RPMI7951 (cell line): ENCODE measurements at regions not wholly inside any gene's neighbourhood (a gene's known extent, or its start where the extent isn't known, plus 50 kb on each side); places are given as distances from the start of the nearest gene placed in this dataset.

ENCODE experiments used
- DNase-seq: peaks from one replicate; pipeline ENCODE4 v3.0.0-alpha.2; 2012; ENCODE audit warnings: low read depth

DNA sequence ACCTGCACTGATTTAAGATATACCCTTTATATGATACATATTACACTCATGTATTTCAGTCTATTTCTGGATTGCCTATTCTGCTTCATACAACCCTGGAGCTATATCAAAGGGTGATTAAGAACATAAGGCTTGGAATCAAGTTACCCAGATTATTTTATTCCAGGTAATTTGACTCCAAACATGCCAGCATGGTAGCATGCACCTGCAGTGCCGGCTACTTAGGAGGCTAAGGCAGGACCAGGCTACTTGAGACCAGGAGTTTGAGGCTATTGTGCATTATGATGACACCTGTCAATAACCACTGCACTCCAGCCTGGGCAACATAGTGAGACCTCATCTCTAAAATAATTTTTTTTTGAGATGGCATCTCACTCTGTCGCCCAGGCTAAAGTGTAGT, 50.4 kb upstream of the NEO1 start:
- DNase-seq = no peak

DNA sequence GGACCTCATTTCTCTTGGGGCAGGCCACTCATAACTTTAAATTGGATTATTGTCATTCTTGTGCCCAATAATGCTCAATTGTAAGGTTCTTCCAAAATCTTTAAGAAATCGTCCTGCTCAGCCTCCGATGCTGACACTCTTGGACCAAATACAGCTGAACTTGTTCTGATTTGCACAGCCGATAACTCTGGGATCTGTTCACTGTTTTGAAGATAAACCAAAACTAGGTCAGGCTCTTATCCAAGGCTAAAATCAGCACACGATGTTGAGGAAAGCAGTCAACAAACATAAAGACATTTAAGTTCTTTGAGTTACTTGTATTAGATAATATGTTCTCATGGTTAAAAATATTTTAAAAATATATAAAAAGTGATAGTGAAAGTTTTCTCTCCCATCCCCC, 52.0 kb upstream of the NEO1 start:
- no peak for DNase-seq

DNA sequence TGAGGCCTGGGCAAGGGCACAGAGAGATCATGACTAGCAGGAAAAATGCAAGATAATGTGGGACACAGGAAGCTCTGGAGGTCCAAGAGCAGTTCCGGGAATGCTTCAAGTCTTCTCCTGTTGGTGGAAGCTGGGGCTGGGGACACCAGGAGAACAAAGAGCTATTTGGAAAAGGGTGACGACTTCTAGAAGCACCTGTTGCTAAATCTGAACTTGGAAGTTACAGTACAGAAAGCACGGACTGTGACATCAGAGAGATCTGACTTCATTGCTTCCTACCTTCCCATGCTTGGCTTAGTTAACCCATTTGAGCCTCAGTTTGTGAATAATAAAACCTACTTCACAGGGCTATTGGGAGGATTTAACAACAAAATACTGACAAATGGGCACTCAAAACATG, 52.7 kb upstream of the NEO1 start:
- DNase-seq = no peak

DNA sequence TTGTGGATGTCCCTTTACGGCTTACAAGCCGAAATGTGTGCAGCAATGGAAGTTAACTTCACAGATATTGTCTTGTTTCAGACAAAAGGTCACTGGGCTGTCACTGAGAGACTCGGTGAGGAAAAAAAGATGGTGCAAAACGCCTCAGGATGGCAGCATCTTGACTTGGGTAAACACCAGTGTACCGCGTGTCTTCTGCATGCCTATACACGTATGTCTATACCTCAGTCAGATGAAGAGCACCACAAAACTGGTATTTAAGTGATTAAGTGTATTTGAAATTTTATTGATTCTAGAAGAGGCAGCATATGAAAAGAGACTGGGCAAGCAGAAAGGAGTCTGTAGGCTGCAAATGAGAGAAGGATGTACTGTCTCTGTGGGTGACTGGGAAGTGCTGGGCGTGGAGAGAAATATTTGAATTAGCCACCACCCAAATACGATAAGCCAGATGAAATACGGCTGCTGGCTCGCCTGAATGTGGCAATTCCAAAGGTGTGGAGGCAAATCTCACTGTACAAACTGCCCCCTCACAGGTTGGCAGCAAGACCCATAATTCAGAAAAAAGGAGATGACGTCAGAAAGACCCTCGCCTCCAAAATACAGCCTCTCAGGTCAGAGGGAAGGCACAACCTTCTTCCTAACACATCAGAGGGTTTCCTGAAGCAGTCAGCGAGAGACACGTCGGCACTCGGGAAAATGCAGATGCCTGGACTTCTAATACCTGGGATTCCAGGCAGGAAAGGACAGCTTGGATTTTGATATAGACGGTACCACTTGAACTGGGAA, 53.4 kb upstream of the NEO1 start:
- no peak for DNase-seq

DNA sequence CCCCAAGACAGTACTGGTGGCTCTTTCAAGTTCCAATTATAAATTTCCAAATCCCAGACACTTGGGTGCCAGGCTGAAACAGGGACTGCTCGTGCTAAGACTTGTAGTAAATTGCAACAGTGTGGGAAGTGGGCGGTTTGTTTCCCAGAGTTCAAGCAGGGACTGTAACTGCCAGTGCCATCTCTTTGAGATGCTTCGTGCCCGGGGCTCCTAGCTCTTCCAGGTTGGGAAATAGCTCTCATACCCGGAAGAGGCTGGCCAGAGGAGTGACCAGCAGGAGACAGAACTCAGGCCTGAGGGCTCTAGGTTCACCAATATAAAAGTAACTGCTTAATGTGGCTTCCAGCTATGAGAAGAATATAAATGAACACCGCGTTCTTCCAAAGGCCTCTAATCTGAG, 54.0 kb upstream of the NEO1 start:
- peak; percentile 26 for DNase-seq

DNA sequence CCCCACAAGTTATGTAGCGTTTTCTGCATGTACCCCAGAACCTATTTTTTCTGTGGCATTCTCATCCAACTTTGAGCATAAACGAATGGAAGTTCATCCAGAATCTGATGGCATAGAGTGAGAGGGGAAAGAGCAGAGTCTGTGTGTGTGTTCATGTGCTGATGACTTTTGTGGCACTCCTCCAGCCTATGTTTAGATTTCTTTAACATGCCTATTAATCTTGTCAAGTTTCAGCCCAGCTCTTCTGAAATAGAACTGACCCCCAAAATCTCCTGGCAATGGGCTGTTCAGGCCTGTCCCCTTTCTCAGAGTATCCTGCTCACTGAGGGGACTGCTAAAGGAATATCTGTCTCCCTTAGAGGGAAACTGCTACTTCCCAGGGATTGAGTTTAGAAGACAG, 56.4 kb upstream of the NEO1 start:
- no peak for DNase-seq

DNA sequence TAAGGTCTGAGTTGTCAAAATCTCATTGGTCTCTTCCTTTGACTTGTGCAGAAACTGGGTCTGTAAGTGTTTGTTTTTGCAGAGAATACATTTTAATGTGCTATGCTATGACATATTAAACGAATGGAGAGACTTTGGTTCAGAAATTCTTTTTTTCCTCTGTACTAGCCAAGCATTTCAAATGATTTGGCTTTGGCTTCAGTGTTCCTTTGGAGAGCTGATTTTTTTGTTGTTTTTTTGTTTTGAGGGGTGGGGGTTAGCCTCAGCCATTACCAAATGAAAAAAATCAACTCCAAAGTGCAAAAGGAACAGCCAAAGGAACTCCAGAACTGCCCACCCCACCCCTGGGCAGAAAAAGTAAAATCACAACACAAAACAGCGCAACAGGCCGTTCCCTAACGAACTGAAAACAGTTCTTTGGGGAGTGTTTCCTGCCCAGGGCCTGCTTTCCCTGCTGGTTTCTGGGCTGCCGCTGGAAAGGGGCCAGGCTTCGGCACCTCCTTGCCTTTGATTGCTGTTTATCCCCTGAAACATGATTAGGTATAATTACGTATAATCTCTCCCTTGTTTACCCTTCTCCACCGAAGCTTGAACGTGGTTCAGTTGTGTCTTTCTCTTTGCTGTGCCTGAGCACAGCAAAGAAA, 57.6 kb upstream of the NEO1 start:
- DNase-seq = peak; percentile 14

DNA sequence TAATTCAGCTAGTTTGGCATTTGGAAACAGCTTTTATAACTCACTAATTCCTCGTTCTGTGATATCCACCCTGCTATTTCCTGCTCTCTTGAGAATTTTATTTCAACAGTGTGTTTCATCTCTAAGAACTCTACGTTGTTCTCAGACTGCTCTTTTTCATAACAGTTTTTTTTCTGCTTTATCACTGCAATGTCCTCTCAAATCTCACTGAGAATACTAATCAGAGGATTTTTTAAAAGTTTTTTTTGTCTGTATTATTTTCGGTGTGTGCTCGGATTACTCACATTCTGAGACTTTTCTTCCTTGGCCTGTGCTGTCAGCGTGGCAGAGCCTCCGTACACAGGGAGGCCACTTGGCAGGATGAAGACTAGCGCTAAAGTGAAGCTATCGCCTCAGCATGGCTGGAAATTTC, 59.4 kb upstream of the NEO1 start:
- no peak for DNase-seq

DNA sequence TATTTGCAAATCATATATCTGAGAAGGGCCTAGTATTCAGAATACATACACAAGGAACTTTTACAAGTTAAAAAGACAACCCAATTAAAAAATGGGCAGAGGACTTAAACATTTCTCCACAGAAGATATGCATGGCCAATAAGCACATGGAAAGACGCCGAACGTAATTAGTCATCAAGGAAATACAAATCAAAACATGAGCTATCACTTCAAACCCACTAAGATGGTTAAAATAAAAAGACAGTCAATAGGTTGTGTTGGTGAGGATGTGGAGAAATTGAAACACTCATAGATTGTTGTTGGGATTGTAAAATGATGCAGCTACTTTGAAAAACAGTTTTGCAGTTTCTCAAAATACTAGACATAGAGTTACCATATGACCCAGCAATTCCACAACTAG, 61.2 kb upstream of the NEO1 start:
- DNase-seq = peak; percentile 32

DNA sequence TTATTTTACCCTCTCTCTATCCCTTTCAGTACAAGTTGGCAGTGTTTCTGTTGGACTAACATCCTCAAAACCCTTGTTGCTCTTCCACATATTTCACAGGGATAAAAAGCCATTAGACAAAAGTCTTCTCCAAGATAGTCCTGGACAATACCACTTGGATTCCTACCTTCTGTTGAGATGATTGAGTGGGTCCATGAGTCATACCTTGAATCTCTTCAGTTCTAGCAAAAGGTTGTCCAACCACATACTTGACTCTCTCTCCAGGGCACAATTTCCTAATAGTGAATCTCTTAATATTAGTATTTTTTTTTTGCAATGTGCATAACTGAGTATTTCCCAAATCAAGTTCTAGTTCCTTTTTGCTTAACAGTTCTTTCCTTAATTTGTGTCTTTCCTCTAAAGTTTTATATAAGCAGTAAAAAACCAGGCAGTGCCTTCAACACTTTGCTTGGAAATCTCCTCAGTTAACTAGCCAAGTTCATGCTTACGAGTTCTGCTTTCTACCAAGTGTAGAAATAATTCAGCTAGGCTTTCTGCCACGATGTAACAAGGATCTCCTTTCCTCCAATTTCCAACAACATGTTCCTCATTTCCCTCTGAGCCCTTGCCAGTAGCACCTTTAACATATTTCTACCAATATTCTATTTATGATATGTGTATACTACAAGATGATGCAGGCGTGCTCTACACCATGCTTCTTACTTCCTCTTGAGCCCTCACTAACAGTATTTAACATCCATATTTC, 68.3 kb upstream of the NEO1 start:
- DNase-seq = no peak

DNA sequence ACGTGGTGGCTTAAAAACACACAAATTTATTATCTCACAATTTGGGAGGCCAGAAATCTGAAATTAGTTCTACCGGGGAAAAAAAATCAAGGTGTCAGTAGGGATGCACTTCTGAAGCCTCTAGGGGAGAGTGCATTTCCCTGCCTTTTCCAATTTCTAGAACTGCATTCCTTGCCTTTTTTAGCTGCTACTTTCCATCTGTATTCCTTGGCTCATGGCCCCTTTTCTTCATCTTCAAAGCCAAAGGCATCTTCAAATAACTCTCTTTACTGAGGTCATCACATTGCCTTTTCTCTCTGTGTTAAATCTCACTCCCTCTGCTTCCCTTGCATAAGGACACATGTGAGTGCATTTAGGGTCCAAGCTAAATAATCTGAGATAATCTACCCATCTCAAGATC, 69.5 kb upstream of the NEO1 start:
- DNase-seq = no peak

DNA sequence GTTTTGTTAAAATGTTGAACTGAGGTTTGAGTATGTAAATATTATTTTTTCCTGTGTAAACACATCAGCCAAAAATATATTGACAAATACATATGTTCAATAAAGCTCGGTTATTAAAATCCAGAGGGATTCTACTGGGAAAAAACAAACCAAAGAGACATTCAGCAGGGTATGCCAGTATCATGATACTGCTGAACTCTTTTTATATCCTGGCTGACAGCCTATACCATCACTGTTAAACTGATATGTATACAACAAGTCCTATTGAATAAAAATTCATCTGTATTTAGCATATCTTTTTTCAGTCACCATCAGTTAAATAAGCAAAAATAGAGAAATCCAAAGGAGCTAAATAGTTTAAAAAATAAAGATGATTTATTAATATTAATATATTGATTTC, 71.6 kb upstream of the NEO1 start:
- DNase-seq = no peak

DNA sequence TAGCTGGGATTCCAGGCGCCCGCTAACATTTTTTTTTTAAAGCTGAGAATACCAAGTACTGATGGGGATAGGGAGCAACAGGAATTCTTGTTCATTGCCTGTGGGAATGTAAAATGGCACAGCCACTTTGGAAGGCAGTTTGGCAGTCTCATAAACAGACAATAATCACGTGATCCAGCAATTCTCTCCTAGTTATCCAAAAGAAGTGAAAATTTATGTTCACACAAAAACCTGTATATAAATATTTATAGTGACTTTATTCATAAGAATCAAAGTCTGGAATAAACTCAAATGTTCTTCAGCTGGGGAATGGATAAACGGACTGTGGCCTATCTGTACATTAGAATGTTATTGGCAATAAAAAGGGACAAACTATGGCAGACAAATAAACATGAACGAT, 72.5 kb upstream of the NEO1 start:
- no peak for DNase-seq

DNA sequence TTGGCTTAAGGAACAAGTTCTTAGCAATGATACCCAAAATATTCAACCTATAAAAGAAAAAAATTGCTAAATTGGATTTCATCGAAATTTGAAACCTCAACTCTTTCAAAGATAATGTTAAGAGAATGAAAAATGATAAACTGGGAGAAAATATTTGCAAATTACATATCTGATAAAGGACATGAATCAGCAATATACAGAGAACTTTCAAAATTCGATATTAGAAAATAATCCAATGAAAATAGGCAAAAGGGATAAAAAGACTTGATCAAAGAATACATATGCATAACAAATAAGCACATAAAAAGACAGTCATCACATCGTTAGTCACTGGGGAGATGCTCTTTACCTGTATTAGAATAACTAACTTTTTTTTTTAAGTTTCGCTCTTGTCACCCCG, 73.0 kb upstream of the NEO1 start:
- no peak for DNase-seq

DNA sequence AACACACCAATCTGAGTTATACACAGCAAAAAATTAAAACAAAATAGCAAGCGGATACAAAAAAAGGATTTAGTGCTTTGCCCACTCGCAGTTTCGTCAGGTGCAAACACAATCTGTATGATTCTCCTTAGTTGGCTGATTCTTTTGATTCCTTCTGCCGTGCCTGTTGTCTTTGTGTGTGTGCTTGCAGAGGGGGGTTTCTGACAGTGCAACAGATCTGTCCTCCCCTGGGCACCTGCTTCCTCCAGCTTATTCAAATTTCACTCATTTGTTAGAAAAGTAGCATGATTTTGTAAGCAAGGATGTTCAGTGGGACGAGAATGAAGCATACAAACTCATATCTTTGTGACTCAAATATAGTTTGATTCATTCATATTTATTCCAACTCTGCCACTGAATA, 74.0 kb upstream of the NEO1 start:
- no peak for DNase-seq

DNA sequence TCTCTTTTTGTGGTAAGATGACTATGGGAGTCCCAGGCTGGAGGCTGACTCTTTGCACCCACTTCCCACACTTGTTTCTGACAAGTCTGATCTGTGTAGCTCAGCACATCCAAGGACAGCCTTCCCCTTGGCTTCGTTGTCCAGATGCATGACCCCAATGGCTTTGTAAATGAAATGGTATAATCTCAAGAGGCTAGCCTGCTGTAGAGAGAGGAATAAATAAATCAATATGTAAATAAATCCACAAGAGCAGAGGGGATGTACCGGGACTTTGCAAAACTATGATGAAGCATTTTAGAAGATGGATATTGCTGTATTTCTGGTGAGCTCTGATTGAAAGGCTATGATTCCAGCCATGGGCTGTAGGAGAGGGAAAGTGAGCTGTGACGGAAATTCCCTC, 79.9 kb upstream of the NEO1 start:
- DNase-seq = no peak

DNA sequence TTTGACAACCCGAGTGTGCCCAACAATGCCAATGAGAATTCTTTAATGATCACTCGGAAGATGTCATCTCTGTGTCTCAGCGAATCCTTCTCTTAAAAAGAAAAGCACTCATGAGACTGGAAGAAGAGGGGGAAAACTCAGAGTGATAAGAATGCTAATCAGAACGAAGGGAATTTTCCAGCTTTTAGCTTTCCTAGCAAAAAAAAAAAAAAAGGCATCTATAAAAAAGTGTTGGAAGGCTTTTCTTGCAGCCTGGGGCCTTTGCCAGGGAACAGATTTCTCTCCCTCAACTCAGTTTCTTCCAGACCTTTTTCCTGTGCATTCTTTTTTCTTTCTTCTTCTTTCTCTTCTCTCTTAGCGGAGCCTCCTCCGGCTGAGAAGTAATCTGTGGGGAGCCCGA, 80.5 kb upstream of the NEO1 start:
- DNase-seq = no peak

DNA sequence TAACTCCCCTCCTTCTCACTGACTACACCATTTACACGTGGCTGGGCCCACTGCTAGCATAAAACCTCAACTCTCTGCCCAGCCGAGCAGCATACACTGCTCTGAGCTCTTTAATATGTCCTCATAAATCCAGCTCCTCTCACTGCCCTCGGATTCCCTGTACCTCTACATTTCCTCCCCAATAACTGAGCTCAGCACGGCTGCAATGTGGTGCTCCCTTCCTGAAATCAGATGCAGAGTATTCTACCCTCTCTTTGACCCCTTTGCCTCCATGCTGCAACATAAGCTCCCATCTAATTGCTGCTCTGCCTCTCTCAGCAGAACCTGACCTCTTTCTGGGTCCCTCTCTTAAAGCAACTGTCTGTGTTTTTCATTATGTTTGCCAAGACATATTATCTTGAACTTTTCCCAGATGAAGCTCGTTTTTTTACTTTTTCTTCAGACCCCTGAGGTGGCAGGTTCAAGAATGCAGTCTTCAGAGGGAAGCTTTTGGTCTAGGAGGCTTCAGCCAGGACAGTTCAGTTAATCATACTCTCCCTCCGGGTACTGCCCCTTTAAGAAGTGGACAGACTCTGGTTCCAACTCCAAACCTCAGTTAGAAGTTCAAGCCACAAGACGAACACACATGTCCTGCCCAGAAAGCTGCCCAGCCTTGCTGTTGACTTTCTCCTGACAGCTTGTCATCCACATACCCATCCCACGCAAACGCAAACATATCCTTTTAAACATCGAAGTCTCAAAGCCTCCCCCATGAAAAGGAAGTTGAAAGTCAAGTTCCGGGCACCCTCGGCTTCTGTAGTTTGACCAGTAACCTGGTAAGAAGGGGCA, 81.1 kb upstream of the NEO1 start:
- DNase-seq = peak; percentile 53

DNA sequence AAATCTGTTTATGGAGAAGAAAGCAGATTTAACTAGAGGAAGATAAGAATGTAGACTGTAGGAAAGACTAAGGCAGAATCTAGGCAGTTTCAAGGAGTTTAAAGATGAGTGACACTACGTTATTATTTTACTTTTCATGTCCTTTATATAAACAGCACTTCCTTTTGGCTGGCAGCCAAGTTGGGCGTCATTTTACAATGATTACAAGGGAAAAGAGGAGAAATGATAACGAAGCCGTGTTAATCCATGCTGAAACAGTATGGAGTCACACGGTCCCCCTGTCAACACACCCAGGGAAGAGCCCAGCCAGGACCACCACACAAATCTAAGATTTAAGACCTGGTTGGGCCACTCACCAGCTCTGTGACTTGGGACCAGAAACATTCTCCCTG, 83.7 kb upstream of the NEO1 start:
- DNase-seq = peak; percentile 24

DNA sequence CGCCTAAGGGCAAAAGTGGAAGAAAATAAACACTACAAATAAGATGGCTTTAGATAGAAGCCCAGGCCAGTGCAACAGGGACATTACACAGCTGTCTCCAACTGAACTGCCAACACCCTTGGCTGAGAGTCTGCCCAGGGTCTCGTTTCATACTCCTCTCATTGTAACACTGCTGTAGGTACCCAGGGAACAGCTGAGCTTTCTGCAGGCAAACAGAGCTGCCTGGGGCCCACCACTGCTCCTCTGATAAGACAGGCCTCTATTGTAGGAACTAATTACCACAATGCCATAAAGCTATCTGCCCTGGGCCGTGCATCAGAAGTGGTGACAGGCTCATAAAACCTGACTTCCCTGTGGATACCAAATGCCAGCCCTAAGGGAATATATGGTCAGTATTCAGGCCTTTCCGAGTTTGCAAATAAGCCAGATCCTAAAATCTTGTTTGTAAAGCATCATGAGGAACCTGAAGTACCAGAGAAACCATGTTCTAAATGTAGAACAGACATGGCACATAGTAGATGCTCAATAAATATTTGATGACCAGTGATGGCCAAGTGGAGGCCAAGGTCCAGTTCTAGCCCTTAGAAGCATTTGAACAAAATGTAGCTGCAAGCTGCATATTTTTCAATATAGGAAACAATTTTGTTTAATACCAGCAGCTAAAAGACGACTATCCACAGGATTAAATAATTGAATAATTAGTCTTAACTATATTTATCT, 84.3 kb upstream of the NEO1 start:
- no peak for DNase-seq

DNA sequence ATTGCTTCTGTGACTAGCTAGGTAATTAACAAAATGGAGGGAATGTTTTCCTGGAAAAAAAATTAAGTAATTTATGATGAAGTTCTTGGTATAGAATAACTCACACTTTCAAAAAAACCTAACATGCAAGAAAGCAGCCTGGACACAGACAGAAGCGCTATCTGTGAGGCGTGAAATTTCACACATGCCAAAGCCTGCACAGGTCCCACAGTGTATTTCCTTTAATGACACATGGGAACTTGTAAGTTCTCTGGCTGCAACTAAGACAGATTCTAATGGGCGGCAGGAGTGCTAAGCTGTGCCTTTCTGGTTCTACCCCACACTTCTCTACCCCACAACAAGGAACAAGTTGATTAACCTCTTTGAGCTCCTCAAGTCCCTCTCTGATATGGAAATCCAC, 84.9 kb upstream of the NEO1 start:
- DNase-seq = no peak

DNA sequence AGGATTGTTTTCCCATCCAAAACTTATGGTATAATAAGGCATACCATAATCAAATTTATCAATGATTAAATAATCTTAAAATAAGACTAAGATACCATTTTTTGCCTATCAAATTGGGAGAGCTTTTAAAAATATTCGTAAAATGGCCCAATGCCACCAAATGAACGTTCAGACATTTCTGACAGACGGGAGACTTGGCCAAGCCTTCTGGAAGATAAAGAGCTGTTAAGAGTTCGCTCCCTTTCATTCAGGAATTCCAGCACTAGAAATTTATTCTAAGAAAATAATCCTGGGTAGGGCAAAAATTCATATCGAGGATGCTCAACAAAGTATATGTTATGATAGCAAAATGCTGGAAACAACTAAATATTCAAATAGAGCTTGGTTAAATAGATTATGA, 85.6 kb upstream of the NEO1 start:
- DNase-seq = no peak
